Breast epithelium (tissue), 3 donors: ENCODE measurements at regions not wholly inside any gene's neighbourhood (a gene's known extent, or its start where the extent isn't known, plus 50 kb on each side); places are given as distances from the start of the nearest gene placed in this dataset.

ENCODE experiments used
- POLR2A ChIP-seq: fragments of 450-650 bp; IDR thresholded peaks from one replicate; pipeline ENCODE4 v1.6.1; 2016; ENCODE audit warnings: antibody characterized with exemption, mild to moderate bottlenecking, moderate library complexity
- POLR2AphosphoS5 ChIP-seq, 3 donors: sonication (generic); formaldehyde crosslinking; IDR thresholded peaks; one replicate each; pipeline ENCODE4 v1.6.1; 2017; ENCODE audit warnings: antibody characterized with exemption in 3 of 3
- TF ChIP-seq, protein P1 (sequence below), 3 donors: fragments of 450-650 bp; IDR thresholded peaks; one replicate each; pipeline ENCODE4 v1.5.1; 2016 to 2017; ENCODE audit warnings: antibody characterized with exemption in 3 of 3, mild to moderate bottlenecking in 3 of 3, moderate library complexity in 3 of 3

DNA sequence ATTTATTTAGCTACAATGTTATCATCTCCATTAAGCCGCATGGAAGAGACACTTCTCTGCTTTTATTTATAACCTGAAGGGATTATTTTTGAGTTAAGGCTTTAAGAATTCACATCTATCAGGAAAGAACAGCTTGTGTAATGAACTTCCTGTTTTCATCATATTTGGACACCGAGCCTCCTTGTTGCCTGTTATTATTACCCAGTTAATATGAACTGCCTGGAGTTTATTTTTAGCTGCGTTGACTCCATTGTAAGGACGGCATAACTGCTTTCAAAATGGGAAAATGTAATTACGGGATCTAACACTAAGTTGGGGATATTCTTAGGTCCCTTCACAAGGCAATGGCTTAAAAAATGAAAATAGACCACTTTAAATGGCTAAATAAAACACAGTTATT lies 89.0 kb upstream of the NR4A3 start:
- TF ChIP-seq, protein P1, sequence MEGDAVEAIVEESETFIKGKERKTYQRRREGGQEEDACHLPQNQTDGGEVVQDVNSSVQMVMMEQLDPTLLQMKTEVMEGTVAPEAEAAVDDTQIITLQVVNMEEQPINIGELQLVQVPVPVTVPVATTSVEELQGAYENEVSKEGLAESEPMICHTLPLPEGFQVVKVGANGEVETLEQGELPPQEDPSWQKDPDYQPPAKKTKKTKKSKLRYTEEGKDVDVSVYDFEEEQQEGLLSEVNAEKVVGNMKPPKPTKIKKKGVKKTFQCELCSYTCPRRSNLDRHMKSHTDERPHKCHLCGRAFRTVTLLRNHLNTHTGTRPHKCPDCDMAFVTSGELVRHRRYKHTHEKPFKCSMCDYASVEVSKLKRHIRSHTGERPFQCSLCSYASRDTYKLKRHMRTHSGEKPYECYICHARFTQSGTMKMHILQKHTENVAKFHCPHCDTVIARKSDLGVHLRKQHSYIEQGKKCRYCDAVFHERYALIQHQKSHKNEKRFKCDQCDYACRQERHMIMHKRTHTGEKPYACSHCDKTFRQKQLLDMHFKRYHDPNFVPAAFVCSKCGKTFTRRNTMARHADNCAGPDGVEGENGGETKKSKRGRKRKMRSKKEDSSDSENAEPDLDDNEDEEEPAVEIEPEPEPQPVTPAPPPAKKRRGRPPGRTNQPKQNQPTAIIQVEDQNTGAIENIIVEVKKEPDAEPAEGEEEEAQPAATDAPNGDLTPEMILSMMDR (IDR thresholded peaks at IDR 0.05) = no peak
- no peak for TF ChIP-seq POLR2AphosphoS5 (IDR thresholded peaks at IDR 0.05)
- no peak for TF ChIP-seq POLR2A
